Liver (tissue), 7 donors: ENCODE measurements at regions not wholly inside any gene's neighbourhood (a gene's known extent, or its start where the extent isn't known, plus 50 kb on each side); places are given as distances from the start of the nearest gene placed in this dataset.

ENCODE experiments used
- DNase-seq: peaks from one replicate; pipeline ENCODE4 v3.0.0-alpha.2; 2017; ENCODE audit warnings: low spot score
- H3K27ac ChIP-seq, 2 donors: one replicate each; pipeline ENCODE4 v1.7.0; 2013; ENCODE audit warnings: inconsistent platforms in 2 of 2, low read length in 2 of 2, control low read depth in 1 of 2, low read depth in 1 of 2, mild to moderate bottlenecking in 1 of 2
- H3K27me3 ChIP-seq, 4 donors: one replicate each; pipeline versions ENCODE4 v1.6.1 to v1.7.0; 2013; ENCODE audit warnings: low read length in 3 of 4, inconsistent platforms in 1 of 4, mild to moderate bottlenecking in 1 of 4, moderate library complexity in 1 of 4; ENCODE audit not compliant: control insufficient read depth in 4 of 4, insufficient read depth in 4 of 4
- H3K36me3 ChIP-seq, 4 donors: one replicate each; pipeline versions ENCODE4 v1.6.1 to v1.7.0; 2013; ENCODE audit warnings: low read length in 3 of 4, mild to moderate bottlenecking in 3 of 4, low read depth in 1 of 4, moderate library complexity in 1 of 4; ENCODE audit not compliant: control insufficient read depth in 4 of 4, insufficient read depth in 3 of 4
- H3K4me1 ChIP-seq, 4 donors: one replicate each; pipeline versions ENCODE4 v1.6.1 to v1.7.0; 2013; ENCODE audit warnings: low read length in 3 of 4, mild to moderate bottlenecking in 3 of 4, moderate library complexity in 1 of 4; ENCODE audit not compliant: control insufficient read depth in 4 of 4, insufficient read depth in 4 of 4
- H3K4me3 ChIP-seq, 3 donors: one replicate each; pipeline versions ENCODE4 v1.6.1 to v1.7.0; 2013; ENCODE audit warnings: low read length in 3 of 3, control low read depth in 1 of 3, low read depth in 1 of 3, mild to moderate bottlenecking in 1 of 3
- H3K9ac ChIP-seq, 2 donors: one replicate each; pipeline ENCODE4 v1.7.0; 2013; ENCODE audit warnings: low read length in 2 of 2, mild to moderate bottlenecking in 2 of 2, moderate library complexity in 2 of 2, control low read depth in 1 of 2, low read depth in 1 of 2
- H3K9me3 ChIP-seq, 4 donors: one replicate each; pipeline versions ENCODE4 v1.6.1 to v1.7.0; 2013; ENCODE audit warnings: low read length in 3 of 4; ENCODE audit not compliant: control insufficient read depth in 4 of 4
- EGR1 ChIP-seq, 2 donors: IDR thresholded peaks; 2 replicates each; pipeline ENCODE4 v1.6.1; 2016 to 2018; ENCODE audit warnings: antibody characterized with exemption in 2 of 2, low read depth in 2 of 2
- FOXA1 ChIP-seq: IDR thresholded peaks from 2 replicates; pipeline ENCODE4 v1.6.1; 2016; ENCODE audit warnings: antibody characterized with exemption
- FOXA2 ChIP-seq: IDR thresholded peaks from 2 replicates; pipeline ENCODE4 v1.6.1; 2016; ENCODE audit warnings: antibody characterized with exemption
- GABPA ChIP-seq, 2 donors: IDR thresholded peaks in 1 of 2; conservative IDR thresholded peaks in 1 of 2; 2 replicates each; pipeline ENCODE4 v1.6.1; 2016; ENCODE audit warnings: antibody characterized with exemption in 2 of 2, mild to moderate bottlenecking in 1 of 2, moderate library complexity in 1 of 2
- HNF4A ChIP-seq, 2 donors: conservative IDR thresholded peaks; 2 replicates each; pipeline ENCODE4 v1.6.1; 2016; ENCODE audit warnings: antibody characterized with exemption in 2 of 2, mild to moderate bottlenecking in 2 of 2
- HNF4G ChIP-seq: IDR thresholded peaks from 2 replicates; pipeline ENCODE4 v1.6.1; 2016; ENCODE audit warnings: antibody characterized with exemption
- RAD21 ChIP-seq, 2 donors: IDR thresholded peaks; 2 replicates each; pipeline ENCODE4 v1.6.1; 2016; ENCODE audit warnings: antibody characterized with exemption in 2 of 2, mild to moderate bottlenecking in 2 of 2
- RXRA ChIP-seq, 2 donors: IDR thresholded peaks; 2 replicates each; pipeline ENCODE4 v1.6.1; 2017 to 2018; ENCODE audit warnings: antibody characterized with exemption in 2 of 2, mild to moderate bottlenecking in 1 of 2
- SP1 ChIP-seq: IDR thresholded peaks from 2 replicates; pipeline ENCODE4 v1.6.1; 2018; ENCODE audit warnings: antibody characterized with exemption, mild to moderate bottlenecking
- TAF1 ChIP-seq: conservative IDR thresholded peaks from 2 replicates; pipeline ENCODE4 v1.6.1; 2016; ENCODE audit warnings: antibody characterized with exemption, mild to moderate bottlenecking
- YY1 ChIP-seq: IDR thresholded peaks from 2 replicates; pipeline ENCODE4 v1.6.1; 2016; ENCODE audit warnings: antibody characterized with exemption, mild to moderate bottlenecking
- WGBS: extraction: QIAGEN DNeasy Blood & Tissue Kit; methylation state at CpG from one replicate; pipeline ENCODE4 v1.1.7; 2013; 5-methylcytosine and 5-hydroxymethylcytosine counted together
- TF ChIP-seq, protein P1 (sequence below): IDR thresholded peaks from 2 replicates; pipeline ENCODE4 v1.6.1; 2016; ENCODE audit warnings: antibody characterized with exemption, mild to moderate bottlenecking
- TF ChIP-seq, protein P2 (sequence below): IDR thresholded peaks from 2 replicates; pipeline ENCODE4 v1.6.1; 2016; ENCODE audit warnings: antibody characterized with exemption
- TF ChIP-seq, protein P3 (sequence below): IDR thresholded peaks from 2 replicates; pipeline ENCODE4 v1.6.1; 2016; ENCODE audit warnings: antibody characterized with exemption
- donor health status: healthy.
- donor health status: healthy.
- donor health status: healthy.
- donor health status: healthy.

DNA sequence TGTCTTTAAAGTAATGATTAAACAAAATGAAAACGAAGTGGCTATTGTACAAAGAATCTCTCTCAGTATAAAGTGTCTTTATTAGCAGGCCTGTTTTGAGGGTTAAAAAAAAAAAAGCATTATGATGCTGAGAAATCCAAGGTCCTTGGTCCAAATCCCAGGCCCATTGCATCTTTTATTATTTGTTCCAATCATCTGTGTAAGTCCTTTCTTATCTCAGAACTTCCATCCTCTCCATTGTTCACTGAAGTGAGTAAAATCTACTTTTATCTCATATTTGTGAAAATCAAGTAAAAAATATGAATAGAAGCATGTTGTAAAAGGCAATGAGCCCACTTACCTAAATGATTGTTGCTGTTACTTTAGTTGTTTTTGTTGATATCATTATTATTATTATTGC, 499.1 kb upstream of the JAG1 start (continued):
- TF ChIP-seq, protein P1, sequence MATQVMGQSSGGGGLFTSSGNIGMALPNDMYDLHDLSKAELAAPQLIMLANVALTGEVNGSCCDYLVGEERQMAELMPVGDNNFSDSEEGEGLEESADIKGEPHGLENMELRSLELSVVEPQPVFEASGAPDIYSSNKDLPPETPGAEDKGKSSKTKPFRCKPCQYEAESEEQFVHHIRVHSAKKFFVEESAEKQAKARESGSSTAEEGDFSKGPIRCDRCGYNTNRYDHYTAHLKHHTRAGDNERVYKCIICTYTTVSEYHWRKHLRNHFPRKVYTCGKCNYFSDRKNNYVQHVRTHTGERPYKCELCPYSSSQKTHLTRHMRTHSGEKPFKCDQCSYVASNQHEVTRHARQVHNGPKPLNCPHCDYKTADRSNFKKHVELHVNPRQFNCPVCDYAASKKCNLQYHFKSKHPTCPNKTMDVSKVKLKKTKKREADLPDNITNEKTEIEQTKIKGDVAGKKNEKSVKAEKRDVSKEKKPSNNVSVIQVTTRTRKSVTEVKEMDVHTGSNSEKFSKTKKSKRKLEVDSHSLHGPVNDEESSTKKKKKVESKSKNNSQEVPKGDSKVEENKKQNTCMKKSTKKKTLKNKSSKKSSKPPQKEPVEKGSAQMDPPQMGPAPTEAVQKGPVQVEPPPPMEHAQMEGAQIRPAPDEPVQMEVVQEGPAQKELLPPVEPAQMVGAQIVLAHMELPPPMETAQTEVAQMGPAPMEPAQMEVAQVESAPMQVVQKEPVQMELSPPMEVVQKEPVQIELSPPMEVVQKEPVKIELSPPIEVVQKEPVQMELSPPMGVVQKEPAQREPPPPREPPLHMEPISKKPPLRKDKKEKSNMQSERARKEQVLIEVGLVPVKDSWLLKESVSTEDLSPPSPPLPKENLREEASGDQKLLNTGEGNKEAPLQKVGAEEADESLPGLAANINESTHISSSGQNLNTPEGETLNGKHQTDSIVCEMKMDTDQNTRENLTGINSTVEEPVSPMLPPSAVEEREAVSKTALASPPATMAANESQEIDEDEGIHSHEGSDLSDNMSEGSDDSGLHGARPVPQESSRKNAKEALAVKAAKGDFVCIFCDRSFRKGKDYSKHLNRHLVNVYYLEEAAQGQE: no peak
- TF ChIP-seq GABPA (IDR thresholded peaks at IDR 0.05 in 1 of 2, conservative IDR thresholded peaks at IDR 0.05 in 1 of 2) (no peak), SP1 (no peak), RAD21 (IDR thresholded peaks at IDR 0.05) (no peak), YY1 (no peak), HNF4A (conservative IDR thresholded peaks at IDR 0.05) (no peak), FOXA1 (no peak), RXRA (IDR thresholded peaks at IDR 0.05) (no peak)
- TF ChIP-seq, protein P2, sequence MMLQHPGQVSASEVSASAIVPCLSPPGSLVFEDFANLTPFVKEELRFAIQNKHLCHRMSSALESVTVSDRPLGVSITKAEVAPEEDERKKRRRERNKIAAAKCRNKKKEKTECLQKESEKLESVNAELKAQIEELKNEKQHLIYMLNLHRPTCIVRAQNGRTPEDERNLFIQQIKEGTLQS: no peak

DNA sequence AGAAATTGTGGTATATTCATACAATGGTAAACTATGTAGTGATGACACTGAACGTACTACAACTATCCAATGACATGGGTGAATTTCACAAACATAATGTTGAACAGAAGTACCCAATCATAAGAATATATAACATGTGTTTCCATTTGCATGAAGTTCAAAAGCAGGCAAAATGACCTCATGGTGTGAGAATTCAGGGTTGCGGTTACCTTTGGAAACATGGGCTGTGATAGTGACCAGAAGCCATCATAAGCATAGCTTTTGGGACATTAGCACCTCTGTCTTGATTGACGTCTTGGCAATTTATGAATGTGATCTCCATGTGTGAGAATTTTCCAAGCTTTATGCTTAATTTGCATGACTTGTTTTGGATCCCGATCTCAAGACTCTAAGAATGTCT, 500.1 kb upstream of the JAG1 start:
- no peaks in the 10 kb centered on the region for H3K36me3 ChIP-seq
- WGBS: 89% methylated on average over 4 of the region's 4 CpGs
- DNase-seq: no peak

DNA sequence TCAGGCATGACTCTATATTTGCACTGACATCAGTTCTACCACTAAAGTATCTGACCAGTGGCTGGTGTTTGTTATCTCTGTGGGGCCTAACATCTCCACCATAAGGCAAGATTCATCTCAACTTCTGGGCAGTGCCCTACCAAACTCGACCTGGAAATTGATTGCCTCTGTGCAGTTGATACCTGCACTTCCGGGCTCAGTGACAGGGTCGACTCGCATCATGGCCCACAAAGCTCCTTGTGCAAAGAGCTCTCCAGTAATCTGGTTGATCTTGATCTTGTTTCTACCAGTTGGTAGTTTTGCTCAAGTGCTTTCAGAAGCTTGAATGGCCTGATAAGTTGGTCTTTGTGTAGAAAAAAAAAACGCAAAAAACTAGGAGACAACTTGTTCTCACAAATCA, 501.1 kb upstream of the JAG1 start:
- Histone ChIP-seq H3K36me3 (no peaks in the 10 kb centered on the region), H3K27ac (no peak overlapping the region), H3K4me1 (no peaks in the 10 kb centered on the region), H3K9me3 (no peaks in the 10 kb centered on the region), H3K27me3 (peaks cover 0 to 4% (median 1%) of the 10 kb centered on the region in 4 donors), H3K4me3 (no peak overlapping the region), H3K9ac (no peak overlapping the region)
- no peak for DNase-seq
- 76% methylated on average over 5 of the region's 5 CpGs for WGBS
- TF ChIP-seq YY1 (no peak), TAF1 (no peak), RXRA (IDR thresholded peaks at IDR 0.05) (no peak), RAD21 (IDR thresholded peaks at IDR 0.05) (no peak), EGR1 (IDR thresholded peaks at IDR 0.05; ENCODE audit: low read depth in 2 of 2) (no peak), GABPA (IDR thresholded peaks at IDR 0.05 in 1 of 2, conservative IDR thresholded peaks at IDR 0.05 in 1 of 2) (no peak), FOXA2 (no peak)
- TF ChIP-seq, protein P1: no peak
- TF ChIP-seq, protein P2: no peak
- TF ChIP-seq, protein P3, sequence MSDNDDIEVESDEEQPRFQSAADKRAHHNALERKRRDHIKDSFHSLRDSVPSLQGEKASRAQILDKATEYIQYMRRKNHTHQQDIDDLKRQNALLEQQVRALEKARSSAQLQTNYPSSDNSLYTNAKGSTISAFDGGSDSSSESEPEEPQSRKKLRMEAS: no peak

More for the DNA sequence above, 500.1 kb upstream of the JAG1 start:
- TF ChIP-seq, protein P1: no peak
- TF ChIP-seq HNF4G: no peak
- no peak overlapping the region for H3K4me3 ChIP-seq
- no peaks in the 10 kb centered on the region for H3K4me1 ChIP-seq
- H3K9ac ChIP-seq: no peak overlapping the region
- H3K27ac ChIP-seq: no peak overlapping the region
- H3K27me3 ChIP-seq: peaks cover 0 to 4% (median 1%) of the 10 kb centered on the region in 4 donors
- H3K9me3 ChIP-seq: no peaks in the 10 kb centered on the region
